HG03095 (cell line): ENCODE measurements at regions not wholly inside any gene's neighbourhood (a gene's known extent, or its start where the extent isn't known, plus 50 kb on each side); places are given as distances from the start of the nearest gene placed in this dataset.

Source experiments
- ATAC-seq: cut with Tn5 transposase; IDR thresholded peaks from one replicate; pipeline ENCODE4 v1.9.1; 2021; ENCODE audit warnings: moderate library complexity; ENCODE audit not compliant: unreplicated experiment

- no peak for ATAC-seq
Measured at GRCh38 chr6:95352064-95352795, 225.1 kb upstream of the MANEA start.

- ATAC-seq = no peak
Measured at GRCh38 chr6:95354551-95354950, 222.8 kb upstream of the MANEA start.

- no peak for ATAC-seq
Measured at GRCh38 chr6:95357380-95358020, 219.8 kb upstream of the MANEA start.

- ATAC-seq = peak; percentile 70
Measured at GRCh38 chr6:95364016-95364604, 213.2 kb upstream of the MANEA start.

GRCh38 chr6:95365454-95365853, 211.9 kb upstream of the MANEA start:
- ATAC-seq = no peak

- ATAC-seq = no peak
Measured at GRCh38 chr6:95366414-95366813, 210.9 kb upstream of the MANEA start.

- ATAC-seq = no peak
Measured at GRCh38 chr6:95383878-95384277, 193.5 kb upstream of the MANEA start.

GRCh38 chr6:95384988-95385387, 192.3 kb upstream of the MANEA start:
- ATAC-seq = no peak

GRCh38 chr6:95387845-95388244, 189.5 kb upstream of the MANEA start:
- no peak for ATAC-seq

GRCh38 chr6:95404777-95405176, 172.6 kb upstream of the MANEA start:
- no peak for ATAC-seq

- no peak for ATAC-seq
Measured at GRCh38 chr6:95408111-95408510, 169.2 kb upstream of the MANEA start.

- ATAC-seq = no peak
Measured at GRCh38 chr6:95410168-95410567, 167.2 kb upstream of the MANEA start.

GRCh38 chr6:95413789-95414188, 163.5 kb upstream of the MANEA start:
- no peak for ATAC-seq

GRCh38 chr6:95417856-95418255, 159.5 kb upstream of the MANEA start:
- ATAC-seq = no peak

- ATAC-seq = no peak
Measured at GRCh38 chr6:95420792-95421191, 156.5 kb upstream of the MANEA start.

GRCh38 chr6:95423331-95423730, 154.0 kb upstream of the MANEA start:
- no peak for ATAC-seq

GRCh38 chr6:95431637-95432228, 145.6 kb upstream of the MANEA start:
- ATAC-seq = peak; percentile 76

- no peak for ATAC-seq
Measured at GRCh38 chr6:95439741-95440140, 137.6 kb upstream of the MANEA start.

GRCh38 chr6:95448208-95448607, 129.1 kb upstream of the MANEA start:
- no peak for ATAC-seq

GRCh38 chr6:95469511-95469910, 107.8 kb upstream of the MANEA start:
- ATAC-seq = no peak

- ATAC-seq = no peak
Measured at GRCh38 chr6:95478941-95479340, 98.4 kb upstream of the MANEA start.

GRCh38 chr6:95487817-95488216, 89.5 kb upstream of the MANEA start:
- ATAC-seq = no peak
